ENCODE measurements at regions not wholly inside any gene's neighbourhood (a gene's known extent, or its start where the extent isn't known, plus 50 kb on each side); places are given as distances from the start of the nearest gene placed in this dataset.

GRCh38 chr6:163715846-163716245 is 301.3 kb downstream of the QKI start:
- H3K79me2 ChIP-seq (ENCODE audit: low read length): no peaks in the 10 kb centered on the region
- H3K27me3 ChIP-seq (replicated peaks; ENCODE audit: insufficient read depth, low read length): no peaks in the 10 kb centered on the region
- H2AFZ ChIP-seq (ENCODE audit: low read length): no peak overlapping the region
- no peak overlapping the region for H3K9ac ChIP-seq (ENCODE audit: low read length)
- DNase-seq: no peak
- H4K20me1 ChIP-seq (ENCODE audit: insufficient read depth, low read length): no peaks in the 10 kb centered on the region
- no peak overlapping the region for H3K4me3 ChIP-seq (ENCODE audit: low read length)
- no peak for TF ChIP-seq CTCF (IDR thresholded peaks at IDR 0.05; ENCODE audit: low read length)
- no peak for TF ChIP-seq EZH2phosphoT487 (IDR thresholded peaks at IDR 0.05; ENCODE audit: low read length)
- no peak for TF ChIP-seq EZH2 (optimal IDR thresholded peaks at IDR 0.05; ENCODE audit: low read depth, low read length)
- H3K9me3 ChIP-seq (replicated peaks; ENCODE audit: insufficient read depth, low read length): no peaks in the 10 kb centered on the region
- H3K9me2 ChIP-seq (replicated peaks; ENCODE audit: insufficient read depth, low read length): no peaks in the 10 kb centered on the region
- no peak overlapping the region for H3K27ac ChIP-seq (ENCODE audit: low read length)
- H3K4me2 ChIP-seq (ENCODE audit: low read depth, low read length): no peak overlapping the region
- no peaks in the 10 kb centered on the region for H3K36me3 ChIP-seq (replicated peaks; ENCODE audit: insufficient read depth, low read length)
- no peaks in the 10 kb centered on the region for H3F3A ChIP-seq (ENCODE audit: insufficient read depth, low read length)
- H3K4me1 ChIP-seq (ENCODE audit: low read length): no peaks in the 10 kb centered on the region

- Histone ChIP-seq H3K27me3 (replicated peaks; ENCODE audit: insufficient read depth, low read length) (no peaks in the 10 kb centered on the region), H3K4me3 (ENCODE audit: low read length) (no peak overlapping the region), H3K36me3 (replicated peaks; ENCODE audit: insufficient read depth, low read length) (no peaks in the 10 kb centered on the region), H3K4me1 (ENCODE audit: low read length) (no peaks in the 10 kb centered on the region), H3K79me2 (ENCODE audit: low read length) (no peaks in the 10 kb centered on the region), H3K4me2 (ENCODE audit: low read depth, low read length) (no peak overlapping the region), H3K9ac (ENCODE audit: low read length) (no peak overlapping the region), H3K9me3 (replicated peaks; ENCODE audit: insufficient read depth, low read length) (no peaks in the 10 kb centered on the region), H4K20me1 (ENCODE audit: insufficient read depth, low read length) (no peaks in the 10 kb centered on the region), H2AFZ (ENCODE audit: low read length) (no peak overlapping the region), H3K9me2 (replicated peaks; ENCODE audit: insufficient read depth, low read length) (no peaks in the 10 kb centered on the region), H3K27ac (ENCODE audit: low read length) (no peak overlapping the region), H3F3A (ENCODE audit: insufficient read depth, low read length) (no peaks in the 10 kb centered on the region)
- TF ChIP-seq EZH2phosphoT487 (IDR thresholded peaks at IDR 0.05; ENCODE audit: low read length): no peak
- TF ChIP-seq CTCF (IDR thresholded peaks at IDR 0.05; ENCODE audit: low read length): no peak
- TF ChIP-seq EZH2 (optimal IDR thresholded peaks at IDR 0.05; ENCODE audit: low read depth, low read length): no peak
- no peak for DNase-seq
Measured at GRCh38 chr6:163714179-163714578, 299.7 kb downstream of the QKI start.

- Histone ChIP-seq H3K9me3 (replicated peaks; ENCODE audit: insufficient read depth, low read length) (no peaks in the 10 kb centered on the region), H3K4me2 (ENCODE audit: low read depth, low read length) (no peak overlapping the region), H3K9ac (ENCODE audit: low read length) (no peak overlapping the region), H3K4me3 (ENCODE audit: low read length) (no peak overlapping the region), H2AFZ (ENCODE audit: low read length) (no peak overlapping the region), H3F3A (ENCODE audit: insufficient read depth, low read length) (no peaks in the 10 kb centered on the region), H3K79me2 (ENCODE audit: low read length) (no peaks in the 10 kb centered on the region), H3K27me3 (replicated peaks; ENCODE audit: insufficient read depth, low read length) (no peaks in the 10 kb centered on the region), H3K9me2 (replicated peaks; ENCODE audit: insufficient read depth, low read length) (no peaks in the 10 kb centered on the region), H3K4me1 (ENCODE audit: low read length) (no peaks in the 10 kb centered on the region), H3K36me3 (replicated peaks; ENCODE audit: insufficient read depth, low read length) (no peaks in the 10 kb centered on the region), H4K20me1 (ENCODE audit: insufficient read depth, low read length) (no peaks in the 10 kb centered on the region), H3K27ac (ENCODE audit: low read length) (no peak overlapping the region)
- TF ChIP-seq CTCF (IDR thresholded peaks at IDR 0.05; ENCODE audit: low read length) (no peak), EZH2phosphoT487 (IDR thresholded peaks at IDR 0.05; ENCODE audit: low read length) (no peak), EZH2 (optimal IDR thresholded peaks at IDR 0.05; ENCODE audit: low read depth, low read length) (no peak)
- no peak for DNase-seq
Measured at GRCh38 chr6:163712981-163713380, 298.5 kb downstream of the QKI start.

All from MM.1S (cell line).